ENCODE measurements at regions not wholly inside any gene's neighbourhood (a gene's known extent, or its start where the extent isn't known, plus 50 kb on each side); places are given as distances from the start of the nearest gene placed in this dataset.

DNA sequence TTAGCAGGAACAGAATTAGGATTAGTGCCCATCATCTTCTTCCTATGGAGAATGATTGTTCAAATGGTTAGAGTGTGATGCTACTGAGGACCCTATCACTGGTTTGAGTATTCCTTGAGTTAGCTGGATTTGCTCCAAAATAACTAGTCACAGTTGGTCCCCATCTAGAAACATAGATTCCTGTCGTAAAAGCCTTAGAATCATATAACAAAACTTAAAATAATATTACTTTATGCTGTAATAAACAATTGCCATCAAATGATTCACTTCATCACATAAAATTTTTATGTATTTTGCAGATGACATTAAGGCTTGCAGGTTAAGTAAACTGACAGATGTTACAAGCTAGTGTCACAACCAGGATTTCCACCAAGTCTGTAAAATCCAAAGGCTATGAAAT is 209.8 kb downstream of the CCER1 start:
- TF ChIP-seq, protein P1, sequence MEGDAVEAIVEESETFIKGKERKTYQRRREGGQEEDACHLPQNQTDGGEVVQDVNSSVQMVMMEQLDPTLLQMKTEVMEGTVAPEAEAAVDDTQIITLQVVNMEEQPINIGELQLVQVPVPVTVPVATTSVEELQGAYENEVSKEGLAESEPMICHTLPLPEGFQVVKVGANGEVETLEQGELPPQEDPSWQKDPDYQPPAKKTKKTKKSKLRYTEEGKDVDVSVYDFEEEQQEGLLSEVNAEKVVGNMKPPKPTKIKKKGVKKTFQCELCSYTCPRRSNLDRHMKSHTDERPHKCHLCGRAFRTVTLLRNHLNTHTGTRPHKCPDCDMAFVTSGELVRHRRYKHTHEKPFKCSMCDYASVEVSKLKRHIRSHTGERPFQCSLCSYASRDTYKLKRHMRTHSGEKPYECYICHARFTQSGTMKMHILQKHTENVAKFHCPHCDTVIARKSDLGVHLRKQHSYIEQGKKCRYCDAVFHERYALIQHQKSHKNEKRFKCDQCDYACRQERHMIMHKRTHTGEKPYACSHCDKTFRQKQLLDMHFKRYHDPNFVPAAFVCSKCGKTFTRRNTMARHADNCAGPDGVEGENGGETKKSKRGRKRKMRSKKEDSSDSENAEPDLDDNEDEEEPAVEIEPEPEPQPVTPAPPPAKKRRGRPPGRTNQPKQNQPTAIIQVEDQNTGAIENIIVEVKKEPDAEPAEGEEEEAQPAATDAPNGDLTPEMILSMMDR (IDR thresholded peaks at IDR 0.05; ENCODE audit: insufficient read depth, low read length, poor library complexity, severe bottlenecking): no peak
- TF ChIP-seq EZH2phosphoT487 (conservative IDR thresholded peaks at IDR 0.05; ENCODE audit: low read length): no peak
